ENCODE measurements at regions not wholly inside any gene's neighbourhood (a gene's known extent, or its start where the extent isn't known, plus 50 kb on each side); places are given as distances from the start of the nearest gene placed in this dataset.

DNA sequence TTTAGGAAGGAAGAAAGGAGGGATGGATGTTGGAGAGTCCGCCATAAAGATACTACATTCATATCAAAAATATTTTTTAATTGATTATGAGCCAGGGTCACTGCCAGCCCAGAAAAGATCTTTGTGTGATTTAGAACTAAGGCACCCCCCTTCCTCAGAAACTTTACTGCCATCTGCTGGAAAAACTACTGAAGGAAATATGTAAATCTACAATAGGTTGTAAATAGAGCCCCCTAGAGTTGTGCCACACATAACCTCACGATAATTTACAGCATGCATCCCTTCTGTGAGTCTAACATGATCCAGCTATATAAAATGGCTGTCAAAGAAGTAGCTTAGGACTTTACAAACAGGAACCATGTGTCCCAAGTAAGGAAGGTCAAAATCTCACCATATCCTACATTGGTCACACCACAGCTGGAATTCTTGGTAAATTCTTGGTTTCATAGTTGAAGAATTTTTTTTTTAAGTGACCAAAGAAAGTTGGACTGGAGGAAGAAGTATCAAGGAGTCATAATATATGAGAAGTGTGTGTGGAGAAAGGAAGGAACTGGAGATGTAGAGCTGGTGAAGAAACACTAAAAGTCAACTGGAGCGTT lies 152.5 kb downstream of the CYP26B1 start:
- Histone ChIP-seq H3K4me3 (ENCODE audit: low read depth, low read length, poor library complexity, severe bottlenecking) (no peak overlapping the region), H3K4me1 (ENCODE audit: insufficient read depth, low read length, poor library complexity, severe bottlenecking) (peaks cover 3% of the 10 kb centered on the region), H3K27me3 (replicated peaks; ENCODE audit: insufficient read depth, low read depth, low read length, poor library complexity) (no peaks in the 10 kb centered on the region), H3K27ac (ENCODE audit: low read depth, low read length, poor library complexity, severe bottlenecking) (no peak overlapping the region), H3K36me3 (ENCODE audit: insufficient read depth, low read length, poor library complexity, severe bottlenecking) (no peaks in the 10 kb centered on the region), H3K9me3 (ENCODE audit: low read depth, low read length, poor library complexity, severe bottlenecking) (no peaks in the 10 kb centered on the region)
- intact Hi-C loops (cut with micrococcal nuclease; ENCODE audit: unreplicated experiment): loop anchor here (10.0 kb wide), 1 partner anchor 190 kb away; no protein-coding TSS in a partner anchor
- ChIA-PET POLR2A (ENCODE audit: low non-redundant PET) (no interaction called here), CTCF (no interaction called here)
- no peak for TF ChIP-seq EZH2 (IDR thresholded peaks at IDR 0.05; ENCODE audit: borderline replicate concordance, low read depth, low read length, poor library complexity, severe bottlenecking)
- TF ChIP-seq, protein P1, sequence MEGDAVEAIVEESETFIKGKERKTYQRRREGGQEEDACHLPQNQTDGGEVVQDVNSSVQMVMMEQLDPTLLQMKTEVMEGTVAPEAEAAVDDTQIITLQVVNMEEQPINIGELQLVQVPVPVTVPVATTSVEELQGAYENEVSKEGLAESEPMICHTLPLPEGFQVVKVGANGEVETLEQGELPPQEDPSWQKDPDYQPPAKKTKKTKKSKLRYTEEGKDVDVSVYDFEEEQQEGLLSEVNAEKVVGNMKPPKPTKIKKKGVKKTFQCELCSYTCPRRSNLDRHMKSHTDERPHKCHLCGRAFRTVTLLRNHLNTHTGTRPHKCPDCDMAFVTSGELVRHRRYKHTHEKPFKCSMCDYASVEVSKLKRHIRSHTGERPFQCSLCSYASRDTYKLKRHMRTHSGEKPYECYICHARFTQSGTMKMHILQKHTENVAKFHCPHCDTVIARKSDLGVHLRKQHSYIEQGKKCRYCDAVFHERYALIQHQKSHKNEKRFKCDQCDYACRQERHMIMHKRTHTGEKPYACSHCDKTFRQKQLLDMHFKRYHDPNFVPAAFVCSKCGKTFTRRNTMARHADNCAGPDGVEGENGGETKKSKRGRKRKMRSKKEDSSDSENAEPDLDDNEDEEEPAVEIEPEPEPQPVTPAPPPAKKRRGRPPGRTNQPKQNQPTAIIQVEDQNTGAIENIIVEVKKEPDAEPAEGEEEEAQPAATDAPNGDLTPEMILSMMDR (conservative IDR thresholded peaks at IDR 0.05; ENCODE audit: low read depth, low read length): peak; percentile 71
- no TSS peak for BruUV-seq (replicated peaks)
- peak; percentile 58 for DNase-seq (ENCODE audit: low spot score)

DNA sequence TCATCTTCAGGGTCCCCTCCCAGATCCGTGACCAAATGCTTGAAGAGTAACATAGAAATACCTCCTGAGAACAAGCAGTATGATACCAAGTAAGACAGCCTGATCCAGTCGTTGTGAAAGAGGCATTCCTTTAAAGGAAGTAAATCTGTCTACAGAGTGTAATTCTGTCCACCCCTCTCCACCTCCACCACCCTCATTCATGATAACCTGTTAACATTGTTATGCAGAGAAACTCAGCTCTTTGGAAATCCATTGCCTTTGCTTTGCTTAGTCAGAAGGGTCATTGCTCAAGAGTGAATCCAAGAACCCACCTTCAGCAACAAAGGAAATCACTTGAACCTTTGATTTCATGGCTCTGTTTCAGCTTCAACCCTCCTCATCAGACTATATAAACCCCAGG lies 155.6 kb downstream of the CYP26B1 start:
- H3K4me1 ChIP-seq (ENCODE audit: insufficient read depth, low read length, poor library complexity, severe bottlenecking): peaks cover 3% of the 10 kb centered on the region
- no peaks in the 10 kb centered on the region for H3K27me3 ChIP-seq (replicated peaks; ENCODE audit: insufficient read depth, low read depth, low read length, poor library complexity)
- no TSS peak for BruUV-seq (replicated peaks)
- POLR2A ChIA-PET (ENCODE audit: low non-redundant PET): no interaction called here
- no peaks in the 10 kb centered on the region for H3K9me3 ChIP-seq (ENCODE audit: low read depth, low read length, poor library complexity, severe bottlenecking)
- no peak overlapping the region for H3K4me3 ChIP-seq (ENCODE audit: low read depth, low read length, poor library complexity, severe bottlenecking)
- no peak for TF ChIP-seq EZH2 (IDR thresholded peaks at IDR 0.05; ENCODE audit: borderline replicate concordance, low read depth, low read length, poor library complexity, severe bottlenecking)
- TF ChIP-seq, protein P1 (conservative IDR thresholded peaks at IDR 0.05; ENCODE audit: low read depth, low read length): no peak
- CTCF ChIA-PET: no interaction called here
- intact Hi-C loops (cut with micrococcal nuclease; ENCODE audit: unreplicated experiment): loop anchor here (5.0 to 10.0 kb wide), 2 partner anchors 70 to 187 kb away; no protein-coding TSS in a partner anchor
- no peak overlapping the region for H3K27ac ChIP-seq (ENCODE audit: low read depth, low read length, poor library complexity, severe bottlenecking)
- H3K36me3 ChIP-seq (ENCODE audit: insufficient read depth, low read length, poor library complexity, severe bottlenecking): no peaks in the 10 kb centered on the region
- DNase-seq (ENCODE audit: low spot score): no peak

DNA sequence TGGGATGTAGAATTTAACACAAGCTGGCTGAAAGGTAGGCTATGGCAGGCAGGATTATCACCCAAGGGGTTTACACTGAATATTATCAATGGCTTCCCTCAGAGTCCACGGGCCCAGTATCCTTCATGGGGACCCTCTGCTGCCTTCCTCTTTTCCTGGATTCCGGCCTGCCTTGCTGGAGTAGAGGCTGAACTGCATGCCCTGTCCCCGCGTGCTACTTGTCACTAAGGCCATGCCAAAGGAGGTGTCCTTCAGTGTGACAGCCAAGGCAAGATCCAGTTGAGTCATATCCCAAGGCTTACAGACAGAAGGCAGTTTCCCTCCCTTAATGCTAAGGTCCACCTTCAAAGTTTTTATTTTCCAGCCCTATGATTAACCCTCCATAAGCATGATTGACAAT lies 156.3 kb downstream of the CYP26B1 start:
- H3K27me3 ChIP-seq (replicated peaks; ENCODE audit: insufficient read depth, low read depth, low read length, poor library complexity): no peaks in the 10 kb centered on the region
- no peak overlapping the region for H3K27ac ChIP-seq (ENCODE audit: low read depth, low read length, poor library complexity, severe bottlenecking)
- no peak for TF ChIP-seq EZH2 (IDR thresholded peaks at IDR 0.05; ENCODE audit: borderline replicate concordance, low read depth, low read length, poor library complexity, severe bottlenecking)
- TF ChIP-seq, protein P1 (conservative IDR thresholded peaks at IDR 0.05; ENCODE audit: low read depth, low read length): no peak
- intact Hi-C loops (cut with micrococcal nuclease; ENCODE audit: unreplicated experiment): loop anchor here (5.0 to 10.0 kb wide), 2 partner anchors 69 to 187 kb away; no protein-coding TSS in a partner anchor
- H3K9me3 ChIP-seq (ENCODE audit: low read depth, low read length, poor library complexity, severe bottlenecking): no peaks in the 10 kb centered on the region
- POLR2A ChIA-PET (ENCODE audit: low non-redundant PET): no interaction called here
- no peak for DNase-seq (ENCODE audit: low spot score)
- BruUV-seq (replicated peaks): no TSS peak
- H3K4me3 ChIP-seq (ENCODE audit: low read depth, low read length, poor library complexity, severe bottlenecking): no peak overlapping the region
- H3K4me1 ChIP-seq (ENCODE audit: insufficient read depth, low read length, poor library complexity, severe bottlenecking): peaks cover 3% of the 10 kb centered on the region
- CTCF ChIA-PET: no interaction called here
- H3K36me3 ChIP-seq (ENCODE audit: insufficient read depth, low read length, poor library complexity, severe bottlenecking): no peaks in the 10 kb centered on the region

All from A673 (cell line).